ENCODE measurements at regions not wholly inside any gene's neighbourhood (a gene's known extent, or its start where the extent isn't known, plus 50 kb on each side); places are given as distances from the start of the nearest gene placed in this dataset.

GRCh38 chr9:104263942-104264341, 169.8 kb downstream of the SMC2 start:
- TF ChIP-seq CTCF (IDR thresholded peaks at IDR 0.05; ENCODE audit: low read depth, low read length, missing input control) (no peak), ZBTB33 (IDR thresholded peaks at IDR 0.05) (no peak), MAX (IDR thresholded peaks at IDR 0.05) (no peak), RAD21 (IDR thresholded peaks at IDR 0.05) (no peak), ATF3 (IDR thresholded peaks at IDR 0.05) (no peak), REST (IDR thresholded peaks at IDR 0.05) (no peak), EGR1 (IDR thresholded peaks at IDR 0.05; ENCODE audit: low read depth in 2 of 2) (no peak), JUND (IDR thresholded peaks at IDR 0.05) (no peak), GABPA (IDR thresholded peaks at IDR 0.05 in 1 of 2, conservative IDR thresholded peaks at IDR 0.05 in 1 of 2) (no peak), YY1 (IDR thresholded peaks at IDR 0.05) (no peak), TAF1 (conservative IDR thresholded peaks at IDR 0.05) (no peak)

Data from liver (tissue), 3 donors.